ENCODE measurements at regions not wholly inside any gene's neighbourhood (a gene's known extent, or its start where the extent isn't known, plus 50 kb on each side); places are given as distances from the start of the nearest gene placed in this dataset.
"Not testable (repeated sequence)": the region's sequence is repeated elsewhere in the genome, so short reads cannot be mapped to it uniquely, and the experiment has no call there.

DNA sequence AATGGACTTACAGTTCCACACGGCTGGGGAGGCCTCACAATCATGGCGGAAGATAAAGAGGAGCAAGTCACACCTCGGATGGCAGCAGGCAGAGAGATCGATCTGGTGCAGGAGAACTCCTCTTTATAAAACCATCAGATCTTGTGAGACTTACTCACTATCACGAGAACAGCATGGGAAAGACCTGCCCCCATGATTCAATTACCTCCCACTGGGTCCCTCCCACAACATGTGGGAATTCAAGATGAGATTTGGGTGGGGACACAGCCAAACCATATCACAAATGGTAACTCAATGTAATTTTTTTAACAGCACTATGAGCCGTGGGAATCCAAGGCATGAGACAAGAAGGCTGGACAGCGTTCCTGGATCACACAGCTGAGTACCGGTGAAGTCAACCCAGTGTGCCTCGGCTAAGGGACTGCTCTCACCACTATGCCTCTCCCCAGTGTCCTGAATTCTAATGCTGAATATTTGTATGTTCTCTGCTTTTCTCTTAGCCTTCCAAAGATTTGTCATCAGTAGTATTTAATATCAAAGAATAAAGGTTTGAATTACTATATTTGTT, 84.3 kb downstream of the IRS2 start:
- not testable (repeated sequence) for DNase-seq (ENCODE audit: low spot score)

DNA sequence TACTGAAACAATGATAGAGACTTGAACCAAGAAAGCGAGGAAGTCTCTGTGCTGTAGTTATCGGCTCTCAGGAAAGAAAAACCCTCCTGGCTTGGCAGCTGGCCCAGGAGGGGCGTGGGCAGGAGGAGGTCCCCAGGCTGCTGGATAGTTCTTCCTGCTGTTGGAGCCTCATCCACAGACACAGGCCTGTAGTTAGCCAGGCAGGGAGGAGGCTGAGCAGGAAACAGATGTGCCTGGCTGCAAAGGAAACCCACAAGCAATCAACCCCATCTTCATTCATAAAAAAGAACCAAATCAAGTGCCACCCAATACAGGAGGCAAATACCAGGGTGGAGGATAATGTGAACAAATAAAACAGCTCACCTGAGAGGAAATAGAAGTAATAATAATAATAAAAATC, 86.2 kb downstream of the IRS2 start:
- no peak for DNase-seq (ENCODE audit: low spot score)

DNA sequence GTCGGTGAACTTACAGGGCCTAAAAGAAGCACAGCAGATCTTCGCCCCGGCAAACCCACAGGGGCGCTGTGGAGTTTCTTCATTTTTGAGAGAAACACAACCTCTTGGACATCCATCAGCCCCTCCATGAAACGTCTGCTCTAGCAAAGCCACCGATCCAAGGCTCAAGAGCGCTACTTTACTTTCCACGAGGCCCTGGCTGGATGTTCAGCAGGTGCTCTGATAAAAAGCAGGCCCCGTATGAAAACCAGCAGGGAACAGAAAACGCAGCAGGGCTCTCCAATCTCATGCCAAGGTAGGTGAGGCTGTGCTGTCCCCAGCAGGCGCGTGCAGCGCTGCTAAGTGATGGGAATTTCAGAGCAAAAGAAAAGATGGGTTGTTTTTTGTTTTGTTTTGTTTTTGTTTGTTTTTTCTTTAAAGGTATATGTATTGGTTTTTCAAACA, 86.7 kb downstream of the IRS2 start:
- DNase-seq (ENCODE audit: low spot score), result no peak

DNA sequence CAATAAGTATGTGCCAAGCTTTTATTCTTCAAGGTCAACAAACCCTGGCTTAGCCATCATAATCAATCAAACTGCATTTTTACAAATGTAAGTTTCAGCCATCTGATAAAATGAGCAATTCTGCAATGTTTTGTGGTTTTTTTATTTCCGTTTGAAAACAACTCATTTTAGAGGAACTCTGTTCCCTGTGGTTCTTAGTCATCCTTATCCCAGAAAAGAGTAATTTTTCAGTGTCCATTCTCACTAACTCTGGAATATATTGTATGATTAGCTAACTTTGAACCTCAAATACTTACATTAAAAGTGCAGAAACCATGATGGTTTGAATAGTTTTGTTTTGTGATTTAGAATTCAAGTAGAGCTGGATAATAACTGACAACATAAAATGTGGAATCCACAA, 87.6 kb downstream of the IRS2 start:
- no peak for DNase-seq (ENCODE audit: low spot score)

DNA sequence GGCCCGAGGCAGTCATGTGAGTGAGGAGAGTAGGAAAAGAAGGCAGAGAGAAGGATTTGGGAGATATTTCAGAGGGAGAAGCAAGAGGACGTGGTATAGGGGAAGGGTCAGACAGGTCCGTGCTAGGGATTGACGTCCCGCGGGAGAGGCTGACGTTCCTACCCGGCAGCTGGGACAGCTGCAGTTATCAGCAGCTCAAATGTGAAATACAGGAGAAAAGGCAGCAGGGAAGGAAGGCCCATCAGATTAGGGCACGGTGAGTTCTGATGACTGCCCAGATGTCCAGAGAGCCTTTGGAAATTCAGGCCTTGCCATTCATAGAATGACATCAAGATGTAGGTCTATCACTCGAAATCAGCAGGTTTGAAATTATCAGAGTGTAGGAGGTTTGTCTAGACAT, 88.4 kb downstream of the IRS2 start:
- DNase-seq (ENCODE audit: low spot score), result no peak

DNA sequence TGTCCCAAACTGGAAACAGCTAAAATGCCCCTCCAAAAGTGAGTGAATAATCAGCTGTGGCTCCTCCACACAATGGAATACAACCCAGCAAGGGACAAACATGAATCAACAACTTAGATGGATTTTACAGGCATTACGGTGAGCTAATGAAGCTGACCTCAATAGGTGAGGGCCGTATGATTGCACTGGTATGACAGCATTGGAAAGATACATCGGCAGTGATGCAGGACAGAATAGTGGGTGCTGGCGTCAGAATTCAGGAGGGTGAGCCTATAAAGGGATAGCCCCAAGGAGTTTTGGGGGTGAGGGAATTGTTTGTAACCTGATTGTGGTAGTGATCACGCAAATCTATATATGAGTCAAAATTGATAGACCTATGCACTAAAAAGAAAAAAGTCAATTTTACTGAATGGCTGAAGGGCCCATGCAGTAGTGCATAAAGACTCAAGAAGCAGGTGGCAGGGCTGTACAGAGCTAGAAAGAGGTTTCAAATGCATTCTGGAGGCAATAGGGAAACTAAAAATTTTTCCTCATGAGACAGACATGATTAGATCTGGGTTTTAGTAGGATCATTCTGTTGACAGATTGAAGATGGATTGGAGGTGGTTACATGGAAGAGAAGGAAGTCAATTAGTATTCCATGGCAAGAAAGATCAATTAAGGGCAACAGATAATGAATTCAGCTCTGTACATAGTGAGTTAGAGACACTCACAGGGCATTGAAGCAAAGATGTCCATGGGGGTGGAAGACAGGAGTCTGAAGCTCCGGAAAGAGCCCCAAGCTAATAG, 90.8 kb downstream of the IRS2 start:
- DNase-seq (ENCODE audit: low spot score), result no peak

DNA sequence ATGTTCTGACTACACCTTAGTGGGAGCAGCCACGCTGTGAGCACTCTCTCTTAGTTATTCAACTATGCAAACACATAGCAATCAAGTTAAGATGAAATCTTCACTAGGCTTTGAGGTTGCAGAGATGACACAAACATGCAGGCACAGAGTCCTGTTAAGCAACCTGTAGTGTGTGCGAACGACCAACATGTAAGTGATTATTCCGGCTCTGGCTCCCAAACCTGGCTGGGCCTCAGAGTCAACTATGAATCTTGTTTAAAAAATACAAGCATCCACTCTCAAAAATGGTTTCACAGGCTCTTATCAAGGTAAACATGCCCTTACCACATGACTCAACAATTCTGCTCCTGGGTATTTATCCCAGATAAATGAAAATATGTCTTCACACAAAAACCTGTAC, 91.4 kb downstream of the IRS2 start:
- DNase-seq (ENCODE audit: low spot score), result no peak

DNA sequence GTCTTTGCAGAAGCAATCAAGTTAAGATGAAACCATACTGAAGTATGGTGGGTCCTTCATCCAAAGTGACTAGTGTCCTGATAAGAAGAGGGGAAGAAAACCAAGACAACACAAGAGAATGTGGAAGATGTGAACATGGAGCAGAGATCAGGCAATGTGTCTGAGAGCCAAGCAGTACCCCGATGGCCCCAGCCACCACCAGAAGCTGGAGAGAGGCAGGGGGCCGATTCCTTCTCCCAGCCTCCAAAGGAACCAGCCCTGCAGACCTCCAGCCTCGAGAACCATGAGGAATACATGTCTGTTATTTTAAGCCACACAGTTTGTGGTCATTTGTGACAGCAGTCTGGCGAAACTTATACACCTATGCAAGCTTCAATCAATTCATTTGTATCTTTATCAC, 93.2 kb downstream of the IRS2 start:
- no peak for DNase-seq (ENCODE audit: low spot score)

DNA sequence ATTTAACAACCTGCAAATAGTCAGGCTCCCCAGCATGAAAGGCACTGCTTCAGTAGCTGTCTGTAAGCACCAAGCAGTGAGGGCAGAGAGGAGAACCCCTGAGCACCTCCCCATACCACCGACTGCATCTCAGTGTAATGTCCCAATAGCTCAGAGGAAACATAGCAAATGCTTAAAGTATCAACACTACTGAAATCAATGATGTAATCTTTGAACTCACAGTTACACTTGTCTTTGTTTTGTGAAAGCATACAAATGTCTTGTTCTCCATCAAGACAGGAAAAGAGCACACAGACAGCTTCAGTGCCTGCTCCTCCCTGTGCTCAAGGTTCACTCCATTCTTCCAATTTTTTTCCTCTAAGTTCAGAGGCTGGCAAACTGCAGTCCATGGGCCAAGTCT, 94.7 kb downstream of the IRS2 start:
- DNase-seq (ENCODE audit: low spot score), result no peak

DNA sequence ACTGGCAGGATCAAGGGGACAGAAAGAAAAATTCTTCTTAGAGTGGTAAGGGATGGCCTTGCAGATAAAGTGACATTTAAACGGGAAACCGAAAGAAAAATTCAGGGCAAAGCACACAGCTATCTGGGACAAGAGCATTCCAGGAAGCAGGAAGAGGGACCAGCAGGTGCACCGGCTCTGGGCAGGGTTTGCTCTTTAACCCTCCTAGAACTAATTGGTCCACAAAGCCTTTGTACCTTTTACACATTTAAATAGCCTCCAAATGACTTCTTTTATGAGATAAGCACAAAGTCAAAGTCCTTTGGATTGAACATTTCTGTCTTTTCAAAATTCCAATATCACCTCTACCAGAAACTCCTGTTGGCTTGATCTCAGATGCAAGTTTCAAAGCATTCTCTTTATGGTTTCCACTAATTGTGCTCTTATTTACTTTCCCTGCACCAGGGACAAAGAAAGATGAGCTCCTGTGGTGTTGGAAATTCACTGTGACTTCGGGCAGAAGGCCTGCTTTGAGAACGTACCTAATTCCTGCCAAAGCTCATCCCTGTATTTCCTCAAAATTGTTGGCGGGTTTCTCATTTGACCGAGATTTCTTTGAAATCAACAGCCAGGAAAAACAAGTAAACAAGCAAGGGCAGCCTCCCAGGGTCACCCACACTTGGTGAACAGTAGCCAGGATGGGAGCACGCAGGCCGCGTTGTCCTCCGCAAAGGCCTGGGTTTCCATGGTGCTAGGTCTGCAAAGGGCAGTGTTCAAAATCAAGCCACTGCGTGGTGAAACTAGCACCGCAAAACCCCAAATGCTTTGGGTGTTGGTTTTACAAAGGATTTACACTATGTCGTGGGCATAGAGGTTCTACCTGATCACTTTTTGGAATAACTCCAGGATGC, 98.6 kb downstream of the IRS2 start:
- DNase-seq (ENCODE audit: low spot score), result no peak

DNA sequence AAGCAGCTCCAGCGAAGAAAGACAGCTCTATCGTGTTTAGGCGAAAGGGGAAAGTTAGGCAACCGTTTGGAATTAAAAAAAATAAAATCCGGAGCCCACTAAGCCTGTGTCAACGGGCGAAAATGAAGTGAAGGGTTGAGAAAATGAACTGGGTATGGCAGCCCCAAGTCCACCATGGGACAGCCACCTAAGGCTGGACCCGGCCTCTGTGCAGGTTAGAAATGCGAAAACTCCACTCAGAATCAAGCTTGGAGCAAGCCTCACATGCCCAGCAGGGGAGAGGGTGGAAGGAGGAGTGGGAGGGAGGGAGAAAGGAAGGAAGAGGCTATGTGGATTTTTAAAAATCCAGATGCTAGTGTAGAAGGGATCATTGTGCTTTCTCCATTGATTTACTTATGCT, 101.2 kb downstream of the IRS2 start:
- DNase-seq (ENCODE audit: low spot score), result no peak

DNA sequence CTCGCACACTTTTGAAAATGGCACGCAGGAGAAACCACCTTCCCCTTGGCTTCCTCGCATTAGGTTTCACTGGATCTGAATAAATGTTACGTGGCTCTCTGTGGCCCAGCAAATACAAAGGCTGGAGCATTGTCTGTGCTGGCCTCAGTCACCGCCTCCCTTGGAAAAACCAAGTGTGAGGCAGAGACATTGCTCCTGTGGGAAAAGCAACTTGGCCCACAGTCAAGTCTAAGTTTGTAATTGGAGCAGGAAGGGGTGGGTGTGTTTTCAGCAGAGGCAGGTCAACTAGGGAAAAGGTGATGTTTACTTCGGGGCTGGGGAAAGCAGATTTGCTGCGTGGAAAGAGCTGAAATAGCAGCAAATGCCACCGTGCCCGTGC, 101.6 kb downstream of the IRS2 start:
- no peak for DNase-seq (ENCODE audit: low spot score)

DNA sequence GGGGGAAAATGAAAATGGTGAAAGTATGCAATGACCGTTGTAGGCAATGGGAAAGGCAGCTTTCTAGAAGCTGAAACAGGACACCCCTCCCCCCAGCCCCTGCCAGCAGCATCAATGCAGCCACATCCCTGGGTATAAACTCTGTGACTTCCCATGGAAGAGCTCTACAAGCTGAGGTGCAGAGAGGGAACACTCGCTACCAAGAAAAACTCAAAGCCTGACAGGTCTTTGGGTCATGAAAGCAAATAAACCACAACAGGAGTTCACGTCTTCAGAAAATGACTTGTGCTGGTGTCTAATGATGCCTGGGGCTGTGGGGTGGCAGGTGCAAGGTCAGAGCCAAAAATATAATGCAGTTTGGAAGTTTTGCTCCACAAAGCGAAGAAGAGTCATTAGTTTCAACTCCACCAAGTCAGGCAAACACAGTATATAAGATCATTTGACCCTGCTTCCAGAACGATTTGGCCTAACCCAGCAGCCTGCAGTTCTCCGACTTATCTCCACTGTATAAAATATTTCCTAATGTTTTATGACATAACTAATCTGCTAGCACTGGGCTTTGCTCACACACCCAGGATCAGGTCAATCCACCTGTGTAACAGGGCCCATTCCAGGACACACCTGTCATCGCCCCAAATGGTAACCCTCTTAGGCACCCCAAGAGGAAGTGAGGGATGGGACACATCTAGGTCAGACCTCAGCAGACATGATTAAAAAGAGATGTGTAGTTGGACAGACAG, 102.1 kb downstream of the IRS2 start:
- no peak for DNase-seq (ENCODE audit: low spot score)

DNA sequence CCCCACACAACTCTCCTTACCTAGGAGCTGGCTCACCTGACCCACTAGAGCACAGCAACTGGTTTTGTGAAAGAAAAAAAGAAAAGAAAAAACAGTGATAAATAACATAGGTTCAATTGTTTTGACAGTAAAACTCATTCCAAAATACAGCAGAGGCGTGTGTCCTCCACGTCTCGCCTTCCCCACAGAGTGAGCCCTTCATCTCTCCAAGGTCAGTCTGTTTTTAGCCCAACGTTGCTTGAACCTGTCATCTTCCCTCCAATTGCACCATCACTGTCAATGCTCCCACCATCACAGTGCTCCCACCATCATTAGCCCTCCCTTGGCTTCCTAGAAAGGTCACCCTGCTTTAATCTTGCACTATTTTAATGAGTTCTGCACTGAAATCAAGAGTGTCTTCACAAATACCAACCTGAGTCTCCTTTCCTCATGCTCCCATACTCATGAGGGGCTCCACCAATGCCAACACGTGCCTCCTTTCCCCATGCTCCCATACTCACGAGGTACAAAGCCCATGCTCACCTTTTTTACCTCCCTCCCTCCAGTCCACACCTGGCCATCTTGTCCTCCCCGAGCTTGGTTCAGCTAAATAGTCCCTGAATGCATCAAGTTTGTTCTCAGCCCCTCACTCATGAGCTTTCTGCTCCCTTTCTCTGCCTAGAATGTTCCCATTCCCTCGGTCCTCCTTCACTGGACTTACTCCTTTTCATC, 103.7 kb downstream of the IRS2 start:
- DNase-seq (ENCODE audit: low spot score), result no peak

DNA sequence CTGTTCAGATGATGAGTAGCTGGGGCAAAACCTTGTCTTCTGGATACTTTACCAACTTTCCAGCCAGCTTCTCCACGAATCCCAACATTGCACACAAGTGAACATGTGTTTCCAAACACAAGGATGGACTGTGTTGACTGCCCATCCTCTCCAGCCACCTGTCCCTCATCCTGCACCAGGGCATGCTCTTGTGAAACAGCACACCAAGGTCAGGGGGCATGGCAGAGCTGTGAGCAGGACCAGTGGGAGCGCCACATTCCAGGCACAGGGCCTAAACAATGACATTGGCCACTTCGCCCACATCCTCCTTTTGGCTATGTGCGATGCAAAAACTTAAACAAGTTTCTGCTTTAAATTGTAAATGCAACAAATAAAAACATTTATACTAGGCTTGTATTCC, 105.5 kb downstream of the IRS2 start:
- DNase-seq (ENCODE audit: low spot score), result no peak

DNA sequence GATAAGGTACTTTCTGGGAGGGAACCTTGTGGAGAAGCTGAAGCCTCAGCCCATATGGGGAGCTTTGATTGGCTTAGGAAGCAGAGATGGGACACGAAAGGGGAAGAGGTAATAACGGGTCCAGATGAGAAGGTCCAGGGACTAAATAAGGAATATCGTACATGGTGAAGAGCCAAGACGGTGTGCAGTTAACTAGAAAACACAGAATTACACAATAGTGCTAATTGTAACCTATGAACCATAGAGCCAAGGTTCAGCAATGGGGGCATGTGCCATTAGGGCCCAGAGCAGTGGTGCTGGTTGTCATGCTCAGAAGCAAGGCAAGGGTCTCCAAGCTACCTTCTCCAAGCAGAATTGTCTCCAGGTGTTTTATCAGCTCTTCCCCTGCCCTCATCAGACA, 106.1 kb downstream of the IRS2 start:
- no peak for DNase-seq (ENCODE audit: low spot score)

DNA sequence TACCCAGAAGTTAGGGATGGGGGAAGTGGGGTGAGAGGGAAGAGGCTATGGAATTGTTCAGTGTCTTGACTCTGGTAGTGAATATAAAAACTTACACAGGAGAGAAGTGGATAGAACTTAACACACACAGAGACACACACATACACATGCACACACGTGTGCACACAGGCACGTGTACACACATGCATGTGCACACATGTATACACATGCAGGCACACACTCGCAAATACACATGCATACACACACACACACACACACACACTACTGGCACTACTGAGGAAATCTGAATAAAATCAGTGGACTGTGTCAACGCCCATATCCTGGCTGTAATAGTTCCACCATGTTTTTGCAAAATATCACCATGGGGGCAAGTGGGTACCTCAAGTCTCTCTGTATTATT, 107.9 kb downstream of the IRS2 start:
- DNase-seq (ENCODE audit: low spot score), result no peak

DNA sequence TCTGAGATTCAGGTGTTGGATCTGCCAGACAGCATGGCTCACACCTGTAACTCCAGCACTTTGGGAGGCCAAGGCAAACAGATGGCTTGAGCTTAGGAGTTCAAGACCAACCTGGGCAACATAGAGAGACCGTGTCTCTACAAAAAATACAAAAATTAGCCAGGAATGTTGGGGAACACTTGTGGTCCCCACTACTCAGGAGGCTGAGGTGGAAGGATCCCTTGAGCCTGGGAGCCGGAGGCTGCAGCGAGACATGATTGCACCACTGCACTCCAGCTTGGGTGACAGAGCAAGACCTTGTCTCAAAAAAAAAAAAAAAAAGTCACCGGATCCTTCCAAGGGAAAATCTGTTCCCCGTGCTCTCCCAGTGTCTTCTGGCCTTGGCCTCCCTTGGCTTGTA, 109.2 kb downstream of the IRS2 start:
- no peak for DNase-seq (ENCODE audit: low spot score)

DNA sequence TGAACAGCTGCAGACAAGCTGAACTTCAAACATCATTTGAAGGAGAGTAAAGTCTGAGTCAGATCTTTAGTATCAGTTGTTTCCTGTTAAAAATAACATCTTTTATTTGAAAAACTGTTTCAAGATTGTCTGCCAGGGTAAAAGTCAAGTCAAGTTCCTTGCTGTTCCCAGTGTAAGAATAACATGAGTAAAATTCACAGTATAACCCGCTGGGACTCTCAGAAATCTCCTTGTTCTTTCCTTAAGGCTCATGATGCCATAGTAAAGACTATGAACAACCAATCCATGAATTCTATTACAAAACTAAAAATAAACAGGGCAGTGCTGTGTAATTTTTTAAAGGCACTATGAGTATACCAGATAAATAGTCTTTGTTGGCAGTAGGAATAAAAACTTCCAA, 112.9 kb downstream of the IRS2 start:
- no peak for DNase-seq (ENCODE audit: low spot score)

DNA sequence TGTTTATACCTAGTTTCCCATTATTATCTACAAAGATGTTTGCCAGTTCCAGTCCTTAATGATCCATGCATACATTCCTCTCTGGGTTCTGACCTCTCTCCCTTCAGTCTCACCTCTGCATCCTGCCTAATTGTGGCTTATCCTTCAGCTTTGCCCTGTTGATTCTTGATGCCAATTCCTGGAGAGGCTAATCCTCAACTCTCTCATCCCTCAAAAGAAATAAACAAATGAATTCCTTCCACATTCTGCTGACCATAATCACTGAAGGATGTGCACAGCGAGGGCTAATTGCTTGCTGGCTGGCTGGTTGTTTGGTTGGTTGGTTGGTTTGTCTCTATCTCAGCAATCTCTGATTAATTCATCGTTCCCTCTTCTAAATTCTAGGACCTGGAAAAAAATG, 113.8 kb downstream of the IRS2 start:
- no peak for DNase-seq (ENCODE audit: low spot score)

DNA sequence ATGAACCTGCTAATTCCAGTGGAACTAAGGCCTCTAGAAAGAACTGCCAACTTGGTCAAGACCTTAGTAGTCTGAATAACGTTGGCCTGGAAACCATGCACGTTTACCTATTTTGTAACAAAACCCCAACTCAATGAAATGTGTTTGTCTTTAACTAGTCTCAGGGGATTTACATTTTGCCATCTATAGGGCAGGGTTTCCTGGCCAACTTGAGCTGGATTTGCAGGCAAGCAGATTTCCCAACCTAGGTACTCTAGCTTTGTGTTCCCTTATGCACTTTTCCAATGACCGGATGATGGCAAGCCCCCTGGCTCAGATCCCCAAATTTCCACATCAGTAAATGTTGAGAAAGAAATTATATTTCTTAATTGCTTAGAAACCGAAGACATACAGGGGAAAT, 114.5 kb downstream of the IRS2 start:
- no peak for DNase-seq (ENCODE audit: low spot score)

DNA sequence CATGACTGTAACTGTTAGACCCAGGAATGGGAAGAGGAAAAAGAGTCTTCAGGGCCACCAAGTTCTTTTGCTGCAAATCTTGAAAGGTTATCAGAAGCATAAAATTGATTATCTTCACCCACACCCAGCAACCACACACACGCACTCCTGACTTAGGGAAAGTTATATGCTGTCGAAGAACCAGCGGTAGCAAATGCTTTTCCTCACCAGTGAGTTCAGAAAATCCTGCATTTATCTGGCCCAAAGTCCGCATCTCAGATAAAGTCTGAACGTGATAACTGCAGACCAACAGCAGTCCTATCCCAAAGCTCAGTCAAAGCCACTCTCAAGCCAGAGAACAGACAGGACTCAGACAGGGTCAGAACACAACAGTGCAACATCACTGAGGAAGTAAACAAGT, 115.6 kb downstream of the IRS2 start:
- no peak for DNase-seq (ENCODE audit: low spot score)

Data from CD4-positive, alpha-beta T cell treated with Interleukin-2 at 100 ng/mL for 4 hours (primary cell).